Stomach (tissue), 4 donors: ENCODE measurements at regions not wholly inside any gene's neighbourhood (a gene's known extent, or its start where the extent isn't known, plus 50 kb on each side); places are given as distances from the start of the nearest gene placed in this dataset.

ENCODE experiments used
- EP300 ChIP-seq: sonication (generic); formaldehyde crosslinking; IDR thresholded peaks from one replicate; pipeline ENCODE4 v1.6.1; 2017; ENCODE audit warnings: antibody characterized with exemption
- POLR2A ChIP-seq, 4 donors: fragments of 450-650 bp; IDR thresholded peaks; one replicate each; pipeline ENCODE4 v1.6.1; 2016; ENCODE audit warnings: antibody characterized with exemption in 4 of 4, control low read depth in 2 of 4, mild to moderate bottlenecking in 1 of 4, moderate library complexity in 1 of 4
- POLR2AphosphoS5 ChIP-seq, 3 donors: sonication (generic); formaldehyde crosslinking; IDR thresholded peaks; one replicate each; pipeline ENCODE4 v1.6.1; 2016; ENCODE audit warnings: antibody characterized with exemption in 3 of 3
- TF ChIP-seq, protein P1 (sequence below), 7 experiments: fragments of 450-650 bp in 4 of 7; fragments of 200-600 bp in 3 of 7; sonication (generic) in 3 of 7; IDR thresholded peaks; one replicate each; pipeline ENCODE4 v1.5.1; 2016 to 2019; ENCODE audit warnings: antibody characterized with exemption in 7 of 7, control low read depth in 2 of 7, mild to moderate bottlenecking in 1 of 7

- TF ChIP-seq POLR2AphosphoS5 (IDR thresholded peaks at IDR 0.05) (no peak), POLR2A (IDR thresholded peaks at IDR 0.05) (no peak), EP300 (no peak)
- TF ChIP-seq, protein P1, sequence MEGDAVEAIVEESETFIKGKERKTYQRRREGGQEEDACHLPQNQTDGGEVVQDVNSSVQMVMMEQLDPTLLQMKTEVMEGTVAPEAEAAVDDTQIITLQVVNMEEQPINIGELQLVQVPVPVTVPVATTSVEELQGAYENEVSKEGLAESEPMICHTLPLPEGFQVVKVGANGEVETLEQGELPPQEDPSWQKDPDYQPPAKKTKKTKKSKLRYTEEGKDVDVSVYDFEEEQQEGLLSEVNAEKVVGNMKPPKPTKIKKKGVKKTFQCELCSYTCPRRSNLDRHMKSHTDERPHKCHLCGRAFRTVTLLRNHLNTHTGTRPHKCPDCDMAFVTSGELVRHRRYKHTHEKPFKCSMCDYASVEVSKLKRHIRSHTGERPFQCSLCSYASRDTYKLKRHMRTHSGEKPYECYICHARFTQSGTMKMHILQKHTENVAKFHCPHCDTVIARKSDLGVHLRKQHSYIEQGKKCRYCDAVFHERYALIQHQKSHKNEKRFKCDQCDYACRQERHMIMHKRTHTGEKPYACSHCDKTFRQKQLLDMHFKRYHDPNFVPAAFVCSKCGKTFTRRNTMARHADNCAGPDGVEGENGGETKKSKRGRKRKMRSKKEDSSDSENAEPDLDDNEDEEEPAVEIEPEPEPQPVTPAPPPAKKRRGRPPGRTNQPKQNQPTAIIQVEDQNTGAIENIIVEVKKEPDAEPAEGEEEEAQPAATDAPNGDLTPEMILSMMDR (IDR thresholded peaks at IDR 0.05), result no peak
Observed at GRCh38 chr21:43274946-43275310, 106.1 kb downstream of the CRYAA start.
